HG02571 (cell line): ENCODE measurements at regions not wholly inside any gene's neighbourhood (a gene's known extent, or its start where the extent isn't known, plus 50 kb on each side); places are given as distances from the start of the nearest gene placed in this dataset.

Source experiments
- ATAC-seq: cut with Tn5 transposase; IDR thresholded peaks from one replicate; pipeline ENCODE4 v1.9.1; 2021; ENCODE audit warnings: mild to moderate bottlenecking, moderate library complexity; ENCODE audit not compliant: unreplicated experiment

- ATAC-seq = no peak
Observed at GRCh38 chr10:64463406-64463805, 942.2 kb downstream of the REEP3 start.

- no peak for ATAC-seq
Observed at GRCh38 chr10:64465653-64466052, 944.5 kb downstream of the REEP3 start.

DNA sequence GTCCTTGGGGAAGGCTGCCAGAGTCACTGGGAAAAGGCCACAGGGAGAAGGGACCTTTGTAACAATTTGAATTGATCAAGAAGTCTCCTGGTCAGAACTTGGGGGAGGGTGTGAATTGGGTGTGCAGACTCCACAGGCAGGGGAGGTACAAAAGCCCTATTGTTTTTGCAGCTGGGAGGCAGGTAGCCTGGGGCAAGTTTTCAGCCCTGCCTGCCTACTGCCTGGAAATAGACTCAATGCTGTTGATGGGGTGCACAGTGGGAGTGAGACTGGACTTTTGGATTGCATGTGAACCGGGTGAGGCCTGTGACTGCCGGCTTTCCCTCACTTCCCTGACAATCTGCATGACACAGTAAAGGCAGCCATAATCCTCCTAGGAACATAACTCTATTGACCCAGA, 947.0 kb downstream of the REEP3 start:
- ATAC-seq = no peak

DNA sequence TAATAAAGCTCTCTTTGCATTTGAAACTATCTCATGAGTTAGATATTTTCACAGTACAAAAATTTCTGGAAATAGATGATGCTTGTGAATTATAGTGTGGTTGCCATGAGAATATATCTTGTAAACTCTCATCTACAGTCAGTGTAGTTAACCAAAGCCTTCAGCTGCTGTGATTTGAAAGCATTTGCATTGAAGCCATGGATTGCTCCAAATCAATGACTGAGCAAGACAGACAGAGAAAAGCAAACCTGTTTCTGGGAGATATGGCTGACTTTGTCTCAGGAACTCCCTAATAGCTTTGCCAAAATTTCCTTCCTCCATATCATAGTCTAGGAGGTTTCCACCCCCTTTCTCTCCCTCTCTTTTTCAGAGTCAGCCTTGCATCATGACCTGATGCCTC, 955.3 kb downstream of the REEP3 start:
- ATAC-seq = no peak

DNA sequence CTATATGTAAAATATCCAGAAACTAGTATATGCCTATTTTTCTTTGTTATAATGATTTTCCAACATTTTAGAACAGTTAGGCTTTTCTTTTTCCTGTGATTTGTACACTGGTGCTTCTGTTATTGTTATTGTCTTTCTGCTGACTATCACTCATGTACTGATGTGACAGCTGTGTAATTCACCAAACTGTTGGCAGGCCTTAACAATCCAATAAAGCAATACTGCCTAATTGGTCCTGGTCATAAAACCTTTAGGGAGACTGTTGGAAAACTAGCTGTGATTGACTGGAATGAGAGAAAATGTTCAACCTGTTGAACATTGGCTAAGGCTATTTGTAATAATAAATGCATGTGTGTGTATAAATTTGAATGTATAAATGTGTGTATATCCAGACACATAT, 956.6 kb downstream of the REEP3 start:
- ATAC-seq = no peak

DNA sequence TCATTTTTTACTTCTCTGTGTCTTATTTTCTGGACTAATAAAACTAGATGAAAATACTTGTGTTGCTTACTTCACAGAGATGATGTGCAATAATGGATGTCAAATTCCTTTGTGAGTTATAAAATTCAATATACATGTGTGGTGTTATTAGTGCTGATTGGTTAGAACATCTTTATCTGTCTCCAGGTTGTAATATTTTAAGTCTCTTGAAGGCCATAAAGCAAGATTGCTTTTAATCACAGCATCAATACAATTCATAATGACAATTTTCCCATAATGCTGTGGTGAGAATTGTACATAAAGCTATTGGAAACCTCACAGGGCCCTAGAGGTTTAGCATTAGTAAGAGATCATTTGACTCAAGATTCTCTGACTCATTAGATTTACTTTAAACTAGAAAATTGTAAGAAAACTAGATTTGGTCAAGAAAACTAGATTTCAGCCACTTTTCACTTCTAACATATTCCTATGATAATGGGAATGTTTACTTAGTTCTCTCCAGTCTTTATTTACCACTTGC, 963.7 kb downstream of the REEP3 start:
- ATAC-seq = no peak

GRCh38 chr10:64486149-64486548, 964.9 kb downstream of the REEP3 start:
- no peak for ATAC-seq

DNA sequence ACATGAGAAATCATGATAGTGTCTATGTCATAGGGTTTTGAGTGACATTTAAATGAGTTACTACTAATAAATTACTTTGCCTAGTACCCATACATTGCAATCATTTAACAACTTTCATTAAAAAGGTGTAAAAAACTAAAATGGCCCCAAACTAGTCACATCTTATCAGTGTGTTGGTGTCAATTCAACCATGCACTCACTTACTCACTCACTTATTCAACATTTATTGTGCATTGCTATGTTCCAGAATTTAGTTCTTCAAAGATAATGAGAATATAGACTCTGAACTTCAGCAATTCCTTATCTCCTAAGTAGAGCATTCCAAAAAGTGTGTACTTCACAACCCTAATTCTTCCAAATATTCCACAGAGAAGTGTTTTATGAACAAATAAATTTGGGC, 965.7 kb downstream of the REEP3 start:
- no peak for ATAC-seq

- ATAC-seq = no peak
Observed at GRCh38 chr10:64494901-64495300, 973.7 kb downstream of the REEP3 start.

DNA sequence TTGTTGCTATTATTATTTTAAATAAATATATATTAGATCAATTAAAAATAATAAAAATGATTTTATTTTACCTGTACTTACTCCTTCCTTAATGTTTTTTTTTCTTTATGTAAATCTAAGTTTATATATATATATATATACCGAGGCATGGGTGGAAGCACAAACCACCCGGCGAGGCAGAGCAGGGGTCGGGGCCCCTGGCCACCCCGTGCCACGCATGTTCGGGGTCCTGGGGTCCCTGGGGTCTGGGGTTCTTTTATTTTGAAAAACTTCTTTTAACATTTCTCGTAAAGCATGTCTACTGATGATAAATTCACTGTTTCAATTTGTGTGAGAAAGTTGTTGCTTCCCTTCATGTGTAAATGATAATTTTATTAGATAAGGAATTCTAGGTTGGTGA, 976.1 kb downstream of the REEP3 start:
- no peak for ATAC-seq

DNA sequence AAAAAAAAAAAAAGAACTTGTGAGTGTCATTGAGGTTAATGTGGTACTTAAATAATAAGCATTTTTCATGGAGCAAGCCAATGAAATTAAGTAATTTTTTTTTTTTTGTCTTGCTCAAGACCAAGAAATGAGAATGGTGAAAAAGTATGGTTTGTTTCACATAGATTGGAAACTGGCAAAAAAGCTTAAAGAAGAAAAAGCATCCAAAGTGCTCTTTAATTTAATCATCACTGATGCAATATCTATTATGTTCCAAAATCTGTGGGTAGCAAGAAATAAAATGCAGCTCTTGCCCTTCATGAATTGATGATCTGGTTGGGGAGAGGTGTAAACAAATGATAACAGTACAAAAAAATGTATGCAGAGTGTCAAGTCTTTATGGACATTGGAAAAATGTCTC, 980.6 kb downstream of the REEP3 start:
- ATAC-seq = no peak

- no peak for ATAC-seq
Observed at GRCh38 chr10:64502936-64503335, 981.7 kb downstream of the REEP3 start.

GRCh38 chr10:64503429-64503828, 982.2 kb downstream of the REEP3 start:
- ATAC-seq = no peak

GRCh38 chr10:64505501-64505900, 984.3 kb downstream of the REEP3 start:
- ATAC-seq = no peak

GRCh38 chr10:64506963-64507362, 985.8 kb downstream of the REEP3 start:
- no peak for ATAC-seq

DNA sequence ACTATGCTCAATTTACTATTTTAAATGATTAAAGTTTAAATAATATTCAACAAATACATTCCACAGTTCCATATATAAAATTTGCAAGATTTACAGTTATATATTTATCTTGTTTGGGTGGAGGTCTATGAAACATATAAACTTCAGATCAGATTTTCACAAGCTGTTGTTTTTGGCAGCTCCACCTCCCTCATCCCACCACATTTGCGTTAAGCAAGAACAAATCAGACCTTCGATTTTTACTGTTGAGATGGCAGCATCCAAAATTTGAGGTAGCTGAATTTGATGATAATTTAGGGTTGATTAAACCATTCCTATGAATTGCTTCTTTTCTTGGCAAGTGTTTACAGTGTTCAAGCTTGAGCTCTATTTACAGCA, 986.4 kb downstream of the REEP3 start:
- no peak for ATAC-seq

DNA sequence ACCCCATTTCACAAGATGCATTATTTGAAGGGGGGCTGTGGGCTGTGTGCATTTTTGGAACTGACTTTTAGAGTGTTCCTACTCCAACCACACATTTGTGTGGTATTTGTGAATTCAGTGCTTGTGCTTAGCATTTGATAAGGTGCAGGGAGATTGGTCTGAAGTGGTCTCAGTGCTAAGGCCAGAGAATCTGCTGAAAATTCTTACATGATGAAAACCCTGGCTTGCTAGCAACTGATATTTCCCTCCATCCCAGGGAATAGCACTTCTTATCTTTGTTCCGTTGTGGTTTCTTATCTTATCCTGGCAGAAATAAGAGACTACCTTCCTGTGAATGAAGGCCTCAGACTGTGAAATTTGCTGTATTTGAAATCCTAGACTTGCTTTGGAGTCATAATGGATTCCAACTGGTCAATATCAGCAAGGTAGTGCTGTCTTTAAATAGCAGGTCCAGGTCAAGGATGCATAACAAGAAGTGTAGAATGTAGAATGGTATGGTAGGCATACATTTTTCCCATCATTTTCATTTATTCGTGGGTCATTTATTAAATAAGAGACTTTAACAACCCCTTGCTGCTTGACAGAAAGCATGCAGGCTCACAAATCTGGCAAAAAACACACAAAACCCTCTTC, 986.9 kb downstream of the REEP3 start:
- ATAC-seq = no peak

DNA sequence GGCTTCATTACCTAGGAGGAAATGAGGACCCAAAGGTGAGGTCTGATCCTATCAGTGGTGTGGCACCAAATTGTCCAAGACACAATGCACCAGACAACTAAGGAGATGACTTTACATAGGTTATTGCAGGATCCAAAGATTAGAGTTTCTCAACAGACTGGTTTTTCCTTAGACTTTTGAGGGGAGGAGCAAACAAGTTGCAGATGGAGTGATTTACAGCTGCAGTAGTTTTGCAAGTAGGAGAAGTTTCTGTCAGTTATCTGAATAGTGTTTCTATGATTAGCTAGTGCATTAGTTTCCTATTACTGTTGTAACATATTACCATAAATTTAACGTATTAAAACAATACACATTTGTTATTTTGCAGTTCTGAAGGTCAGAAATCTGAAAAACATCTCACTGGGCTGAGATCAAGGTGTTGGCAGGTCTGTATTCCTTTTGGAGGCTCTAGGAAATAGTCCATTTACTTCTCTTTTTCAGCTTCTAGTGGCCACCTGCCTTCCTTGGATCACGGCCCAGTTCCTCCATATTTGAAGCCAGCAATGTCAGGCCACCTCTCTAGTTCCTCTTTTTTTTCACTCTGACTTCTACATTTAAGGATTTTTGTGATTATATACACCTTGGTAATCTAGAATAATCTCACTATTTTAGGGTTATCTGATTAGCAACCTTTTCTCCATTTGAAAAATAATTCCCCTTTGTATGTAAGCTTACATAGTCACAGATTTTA, 994.9 kb downstream of the REEP3 start:
- ATAC-seq = no peak

DNA sequence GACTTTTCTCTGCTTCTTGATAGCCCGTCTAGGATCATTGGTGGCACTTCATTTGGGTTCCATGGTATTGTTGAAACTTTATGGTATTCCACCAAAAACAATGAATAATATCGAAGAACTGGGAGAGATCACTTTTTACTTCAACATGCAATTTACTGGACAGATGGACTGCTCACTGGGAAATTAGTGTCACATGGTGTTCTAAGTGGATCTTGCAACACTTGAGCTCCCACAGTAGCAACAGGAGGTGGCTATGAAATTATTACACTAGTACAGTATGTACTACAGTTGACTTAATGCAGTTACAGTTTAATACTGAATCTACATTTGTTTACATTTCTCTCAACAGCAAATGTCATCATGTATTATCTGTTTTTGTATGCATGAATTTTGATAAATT, 997.3 kb downstream of the REEP3 start:
- ATAC-seq = no peak

GRCh38 chr10:64519427-64519826, 998.2 kb downstream of the REEP3 start:
- ATAC-seq = no peak

GRCh38 chr10:64519831-64520230, 998.6 kb downstream of the REEP3 start:
- ATAC-seq = no peak

DNA sequence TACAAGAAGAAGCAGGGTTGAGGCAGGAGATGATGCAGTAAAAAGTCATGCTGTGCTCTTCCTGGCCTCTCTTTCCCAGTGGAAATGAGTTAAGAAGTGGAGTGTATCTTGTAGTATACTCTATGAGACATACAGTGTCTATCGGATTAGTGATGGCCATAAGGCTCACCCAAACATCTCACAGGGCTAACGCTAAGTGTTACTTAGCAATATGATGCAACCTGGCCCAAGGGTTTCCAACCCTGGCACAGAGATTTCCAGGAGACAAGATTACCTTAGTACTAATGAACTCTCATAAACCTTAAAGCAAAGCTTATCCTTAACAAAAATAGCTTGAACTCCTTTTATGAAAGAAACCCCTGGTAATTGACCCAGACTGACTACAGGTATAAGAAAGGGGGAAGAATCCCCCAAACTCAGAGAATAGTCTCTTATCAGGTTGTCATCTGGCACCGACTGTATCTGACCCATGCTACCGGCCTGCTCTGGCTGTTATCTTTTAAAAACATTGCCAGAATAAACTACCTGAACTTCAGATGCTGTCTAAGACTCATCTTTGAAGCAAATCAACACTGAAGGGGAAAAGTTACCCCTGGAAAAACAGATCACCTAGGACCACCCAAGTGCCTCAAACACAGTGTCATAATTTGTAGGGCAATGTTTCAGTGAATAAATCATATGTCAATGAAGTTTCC, 1002.0 kb downstream of the REEP3 start:
- no peak for ATAC-seq
